H9 (cell line): ENCODE measurements at regions not wholly inside any gene's neighbourhood (a gene's known extent, or its start where the extent isn't known, plus 50 kb on each side); places are given as distances from the start of the nearest gene placed in this dataset.

Experiments used
- DNase-seq: peaks from one replicate; pipeline ENCODE4 v3.0.0-alpha.2; 2017
- H2AFZ ChIP-seq: one replicate; pipeline ENCODE4 v1.6.1; 2013; ENCODE audit warnings: mild to moderate bottlenecking, low read length, control low read depth, moderate library complexity
- H2AK5ac ChIP-seq: 2 replicates; pipeline ENCODE4 v1.6.1; 2013; ENCODE audit warnings: low read length, control low read depth, mixed read lengths; ENCODE audit not compliant: insufficient read length
- H2BK120ac ChIP-seq: one replicate; pipeline ENCODE4 v1.6.1; 2013; ENCODE audit warnings: low read depth, mild to moderate bottlenecking, low read length, control low read depth, inconsistent platforms; ENCODE audit not compliant: poor library complexity, severe bottlenecking
- H2BK12ac ChIP-seq: 2 replicates; pipeline ENCODE4 v1.6.1; 2013; ENCODE audit warnings: low read length, control low read depth, mixed read lengths, low read depth; ENCODE audit not compliant: insufficient read length
- H2BK15ac ChIP-seq: 2 replicates; pipeline ENCODE4 v1.6.1; 2013; ENCODE audit warnings: low read depth, low read length, control low read depth
- H2BK20ac ChIP-seq: one replicate; pipeline ENCODE4 v1.6.1; 2013; ENCODE audit warnings: low read depth, mild to moderate bottlenecking, low read length, control low read depth, inconsistent platforms; ENCODE audit not compliant: poor library complexity, severe bottlenecking
- H2BK5ac ChIP-seq: 2 replicates; pipeline ENCODE4 v1.6.1; 2013; ENCODE audit warnings: low read length, control low read depth, mixed read lengths; ENCODE audit not compliant: insufficient read length
- H3K14ac ChIP-seq: 2 replicates; pipeline ENCODE4 v1.6.1; 2013; ENCODE audit warnings: low read length, control low read depth; ENCODE audit not compliant: insufficient read depth
- H3K18ac ChIP-seq: 2 replicates; pipeline ENCODE4 v1.6.1; 2013; ENCODE audit warnings: low read depth, mild to moderate bottlenecking, mixed read lengths, low read length, control low read depth; ENCODE audit not compliant: insufficient read length
- H3K23ac ChIP-seq: 2 replicates; pipeline ENCODE4 v1.6.1; 2013; ENCODE audit warnings: low read length, control low read depth, mixed read lengths, low read depth; ENCODE audit not compliant: insufficient read length
- H3K23me2 ChIP-seq: 2 replicates; pipeline ENCODE4 v1.6.1; 2013; ENCODE audit warnings: low read depth, mild to moderate bottlenecking, mixed read lengths, low read length, control low read depth; ENCODE audit not compliant: insufficient read length, poor library complexity, severe bottlenecking
- H3K27ac ChIP-seq: 2 replicates; pipeline ENCODE4 v1.5.1; 2013; ENCODE audit warnings: low read length, control low read depth, mixed read lengths, low read depth; ENCODE audit not compliant: insufficient read length
- H3K27me3 ChIP-seq: 2 replicates; pipeline ENCODE4 v1.6.1; 2013; ENCODE audit warnings: low read length, control low read depth, inconsistent platforms; ENCODE audit not compliant: insufficient read depth
- H3K4ac ChIP-seq: 2 replicates; pipeline ENCODE4 v1.6.1; 2013; ENCODE audit warnings: low read depth, mild to moderate bottlenecking, control low read depth, inconsistent platforms, low read length, moderate library complexity
- H3K4me1 ChIP-seq: 2 replicates; pipeline ENCODE4 v1.6.1; 2013; ENCODE audit warnings: low read length, control low read depth, inconsistent platforms; ENCODE audit not compliant: insufficient read depth
- H3K4me2 ChIP-seq: 2 replicates; pipeline ENCODE4 v1.6.1; 2013; ENCODE audit warnings: low read length, control low read depth, mixed read lengths; ENCODE audit not compliant: insufficient read length, insufficient read depth
- H3K56ac ChIP-seq: 2 replicates; pipeline ENCODE4 v1.6.1; 2013; ENCODE audit warnings: low read depth, mild to moderate bottlenecking, mixed read lengths, low read length, control low read depth; ENCODE audit not compliant: insufficient read length
- H3K79me1 ChIP-seq: 2 replicates; pipeline ENCODE4 v1.6.1; 2013; ENCODE audit warnings: low read depth, mild to moderate bottlenecking, moderate library complexity, low read length, control low read depth, inconsistent platforms; ENCODE audit not compliant: insufficient read depth, poor library complexity, severe bottlenecking
- H3K79me2 ChIP-seq: 2 replicates; pipeline ENCODE4 v1.6.1; 2013; ENCODE audit warnings: low read length, control low read depth, inconsistent platforms; ENCODE audit not compliant: insufficient read depth
- H3K9ac ChIP-seq: 2 replicates; pipeline ENCODE4 v1.6.1; 2013; ENCODE audit warnings: low read length, control low read depth, mixed read lengths; ENCODE audit not compliant: insufficient read length; ENCODE audit errors: extremely low read depth
- H3K9me3 ChIP-seq: one replicate; pipeline ENCODE4 v1.6.1; 2013; ENCODE audit warnings: low read depth, low read length, inconsistent platforms; ENCODE audit not compliant: control insufficient read depth
- H3T11ph ChIP-seq: one replicate; pipeline ENCODE4 v1.6.1; 2013; ENCODE audit warnings: mild to moderate bottlenecking, low read length, control low read depth, inconsistent platforms
- H4K20me1 ChIP-seq: one replicate; pipeline ENCODE4 v1.6.1; 2013; ENCODE audit not compliant: control insufficient read depth, insufficient read length, insufficient read depth
- H4K5ac ChIP-seq: 2 replicates; pipeline ENCODE4 v1.6.1; 2013; ENCODE audit warnings: low read depth, mild to moderate bottlenecking, mixed read lengths, low read length, control low read depth; ENCODE audit not compliant: insufficient read length
- H4K8ac ChIP-seq: replicated peaks from 2 replicates; pipeline ENCODE4 v1.6.1; 2013; ENCODE audit warnings: low read length, control low read depth, mixed read lengths, low read depth; ENCODE audit not compliant: insufficient read length
- H4K91ac ChIP-seq: 2 replicates; pipeline ENCODE4 v1.6.1; 2013; ENCODE audit warnings: low read depth, mild to moderate bottlenecking, moderate library complexity, mixed read lengths, low read length, control low read depth; ENCODE audit not compliant: insufficient read length
- H3K27ac Mint-ChIP-seq, 3 experiments: 2 replicates in 2 of 3; 3 replicates in 1 of 3; pipeline ENCODE4 v1.8.0; 2020 to 2021; ENCODE audit warnings: mixed read lengths in 3 of 3, mild to moderate bottlenecking in 1 of 3, moderate library complexity in 1 of 3
- H3K27me3 Mint-ChIP-seq: 2 replicates; pipeline ENCODE4 v1.8.0; 2021; ENCODE audit warnings: low read depth, mild to moderate bottlenecking, moderate library complexity, mixed read lengths
- H3K36me3 Mint-ChIP-seq, 3 experiments: 2 replicates in 2 of 3; 3 replicates in 1 of 3; pipeline ENCODE4 v1.8.0; 2020 to 2021; ENCODE audit warnings: low read depth in 3 of 3, mixed read lengths in 3 of 3; ENCODE audit not compliant: insufficient read depth in 1 of 3
- H3K4me1 Mint-ChIP-seq, 2 experiments: 2 replicates each; pipeline ENCODE4 v1.8.0; 2020; ENCODE audit warnings: mixed read lengths in 2 of 2
- H3K4me3 Mint-ChIP-seq, 2 experiments: 2 replicates in 1 of 2; 3 replicates in 1 of 2; pipeline ENCODE4 v1.8.0; 2020 to 2021; ENCODE audit warnings: mild to moderate bottlenecking in 2 of 2, mixed read lengths in 2 of 2, moderate library complexity in 1 of 2
- H3K9me3 Mint-ChIP-seq, 2 experiments: 2 replicates in 1 of 2; 3 replicates in 1 of 2; pipeline ENCODE4 v1.8.0; 2020; ENCODE audit warnings: mild to moderate bottlenecking in 2 of 2, mixed read lengths in 2 of 2, moderate library complexity in 1 of 2
- CTCF ChIP-seq: fragments of 200-600 bp; sonication (generic); conservative IDR thresholded peaks from 3 replicates; pipeline ENCODE4 v1.8.0; 2021; ENCODE audit warnings: antibody characterized with exemption, mild to moderate bottlenecking
- WGBS: extraction: QIAGEN DNeasy Blood & Tissue Kit; methylation state at CpG from one replicate; pipeline ENCODE4 v1.1.7; 2013; ENCODE audit warnings: missing lambda C conversion rate, low lambda C conversion rate, mixed read lengths; ENCODE audit not compliant: insufficient read length; ENCODE audit errors: extremely low coverage; 5-methylcytosine and 5-hydroxymethylcytosine counted together

GRCh38 chr15:88747631-88748030 is 55.6 kb upstream of the ACAN start:
- Mint-ChIP-seq H3K9me3 (no peaks in the 10 kb centered on the region; a peak in 1 of 5 replicates), H3K36me3 (no peaks in the 10 kb centered on the region), H3K27me3 (peaks cover 23% of the 10 kb centered on the region), H3K4me1 (peaks cover 7 to 11% of the 10 kb centered on the region in 2 experiments), H3K27ac (no peak overlapping the region), H3K4me3 (no peak overlapping the region)
- H2BK120ac ChIP-seq: no peak overlapping the region
- no peak overlapping the region for H3K23ac ChIP-seq
- H3K27me3 ChIP-seq: no peaks in the 10 kb centered on the region
- H3K79me2 ChIP-seq: no peaks in the 10 kb centered on the region
- H4K91ac ChIP-seq: no peak overlapping the region
- H3K56ac ChIP-seq: no peak overlapping the region
- H2BK15ac ChIP-seq: no peak overlapping the region
- H4K8ac ChIP-seq: no peak overlapping the region
- no peak overlapping the region for H3K14ac ChIP-seq
- no peak overlapping the region for H4K5ac ChIP-seq
- no peak overlapping the region for H2BK5ac ChIP-seq
- no peak for TF ChIP-seq CTCF
- DNase-seq: no peak
- H3K18ac ChIP-seq: no peak overlapping the region
- H3K27ac ChIP-seq: no peak overlapping the region
- no peaks in the 10 kb centered on the region for H3K9me3 ChIP-seq
- H3K4me1 ChIP-seq: peaks cover 4% of the 10 kb centered on the region; the same call in 1 of the 2 replicates
- no peak overlapping the region for H2AFZ ChIP-seq
- H3K4ac ChIP-seq: no peak overlapping the region
- H3K79me1 ChIP-seq: no peaks in the 10 kb centered on the region
- H3T11ph ChIP-seq: no peak overlapping the region
- H2AK5ac ChIP-seq: no peak overlapping the region
- no peak overlapping the region for H2BK20ac ChIP-seq
- H3K9ac ChIP-seq: no peak overlapping the region
- no peak overlapping the region for H3K4me2 ChIP-seq
- H2BK12ac ChIP-seq: no peak overlapping the region
- H3K23me2 ChIP-seq: no peaks in the 10 kb centered on the region
- no peaks in the 10 kb centered on the region for H4K20me1 ChIP-seq
- WGBS: no CpG with 5 or more reads among the region's 2 CpGs
